ENCODE measurements at regions not wholly inside any gene's neighbourhood (a gene's known extent, or its start where the extent isn't known, plus 50 kb on each side); places are given as distances from the start of the nearest gene placed in this dataset.

DNA sequence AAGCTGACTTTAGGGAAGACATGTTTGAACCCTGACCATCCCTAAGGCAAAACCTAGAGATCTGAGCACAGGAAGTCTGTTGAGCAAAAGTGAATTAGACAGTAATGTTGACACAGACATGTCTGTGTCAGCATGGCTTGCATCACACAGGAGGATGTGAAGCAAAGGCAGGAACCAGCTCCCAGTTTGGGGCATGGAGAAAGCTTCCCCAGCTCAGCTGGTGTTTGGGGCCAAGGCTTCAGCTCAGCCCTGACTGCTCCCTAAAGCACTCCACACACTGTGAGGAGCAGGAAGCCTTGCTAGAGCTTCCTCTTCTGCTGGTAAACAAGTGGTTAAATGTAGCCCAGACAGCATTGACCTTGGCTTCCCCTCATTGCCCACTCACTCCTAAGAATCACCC lies 153.8 kb upstream of the UBL3 start:
- H3K27me3 ChIP-seq (ENCODE audit: insufficient read depth, low read length, poor library complexity) = peaks cover 13% of the 10 kb centered on the region
- no peaks in the 10 kb centered on the region for H3K9me3 ChIP-seq (ENCODE audit: insufficient read depth, low read length, severe bottlenecking)
- no peaks in the 10 kb centered on the region for H3K36me3 ChIP-seq (ENCODE audit: insufficient read depth, low read length)
- H3K4me1 ChIP-seq (ENCODE audit: insufficient read depth, low read length) = no peaks in the 10 kb centered on the region
- no peak overlapping the region for H3K4me2 ChIP-seq (ENCODE audit: insufficient read depth, low read length)
- no peak overlapping the region for H2AFZ ChIP-seq (ENCODE audit: low read depth, low read length)
- ATAC-seq (ENCODE audit: insufficient read depth, low read depth) (no peak), DNase-seq (no peak)
- H3K4me3 ChIP-seq (ENCODE audit: low read depth in 1 of 2, low read length in 2 of 2) = no peak overlapping the region
- no peak for TF ChIP-seq EZH2 (IDR thresholded peaks at IDR 0.05; ENCODE audit: borderline replicate concordance, low read depth, low read length, severe bottlenecking)
- no peak for TF ChIP-seq CTCF (IDR thresholded peaks at IDR 0.05; ENCODE audit: borderline replicate concordance, extremely low read depth, low read length, poor library complexity, severe bottlenecking)
- H3K9ac ChIP-seq (ENCODE audit: low read depth, low read length) = no peak overlapping the region
- H3K27ac ChIP-seq (ENCODE audit: low read length) = no peak overlapping the region
- no peaks in the 10 kb centered on the region for H3K79me2 ChIP-seq (ENCODE audit: insufficient read depth, low read length)
- no peaks in the 10 kb centered on the region for H4K20me1 ChIP-seq (ENCODE audit: insufficient read depth, low read length)

DNA sequence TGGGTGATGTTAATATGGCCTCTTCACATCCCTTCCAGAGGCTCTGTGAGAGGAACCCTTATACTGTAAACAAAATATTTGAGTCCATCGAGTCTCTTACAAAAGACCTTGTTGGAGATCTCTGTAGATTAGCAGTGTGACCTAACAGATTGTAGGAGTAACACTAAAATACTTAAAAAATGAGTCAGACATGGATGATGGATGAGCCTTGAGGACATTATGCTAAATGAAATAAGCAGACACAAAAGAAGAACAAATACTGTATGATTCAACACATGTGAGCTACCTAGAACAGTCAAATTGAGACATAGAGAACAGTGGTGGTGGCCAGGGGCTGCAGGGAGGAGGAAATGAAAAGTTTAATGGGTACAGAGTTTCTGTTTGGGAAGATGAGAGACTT lies 152.2 kb upstream of the UBL3 start:
- no peak overlapping the region for H3K27ac ChIP-seq (ENCODE audit: low read length)
- no peaks in the 10 kb centered on the region for H3K4me1 ChIP-seq (ENCODE audit: insufficient read depth, low read length)
- H3K4me3 ChIP-seq (ENCODE audit: low read depth in 1 of 2, low read length in 2 of 2) = no peak overlapping the region
- H4K20me1 ChIP-seq (ENCODE audit: insufficient read depth, low read length) = no peaks in the 10 kb centered on the region
- H3K9me3 ChIP-seq (ENCODE audit: insufficient read depth, low read length, severe bottlenecking) = no peaks in the 10 kb centered on the region
- no peak overlapping the region for H2AFZ ChIP-seq (ENCODE audit: low read depth, low read length)
- no peak for DNase-seq
- H3K79me2 ChIP-seq (ENCODE audit: insufficient read depth, low read length) = no peaks in the 10 kb centered on the region
- no peak overlapping the region for H3K9ac ChIP-seq (ENCODE audit: low read depth, low read length)
- TF ChIP-seq EZH2 (IDR thresholded peaks at IDR 0.05; ENCODE audit: borderline replicate concordance, low read depth, low read length, severe bottlenecking) = no peak
- TF ChIP-seq CTCF (IDR thresholded peaks at IDR 0.05; ENCODE audit: borderline replicate concordance, extremely low read depth, low read length, poor library complexity, severe bottlenecking) = no peak
- H3K4me2 ChIP-seq (ENCODE audit: insufficient read depth, low read length) = no peak overlapping the region
- peaks cover 13% of the 10 kb centered on the region for H3K27me3 ChIP-seq (ENCODE audit: insufficient read depth, low read length, poor library complexity)
- no peak for ATAC-seq (ENCODE audit: insufficient read depth, low read depth)
- no peaks in the 10 kb centered on the region for H3K36me3 ChIP-seq (ENCODE audit: insufficient read depth, low read length)

DNA sequence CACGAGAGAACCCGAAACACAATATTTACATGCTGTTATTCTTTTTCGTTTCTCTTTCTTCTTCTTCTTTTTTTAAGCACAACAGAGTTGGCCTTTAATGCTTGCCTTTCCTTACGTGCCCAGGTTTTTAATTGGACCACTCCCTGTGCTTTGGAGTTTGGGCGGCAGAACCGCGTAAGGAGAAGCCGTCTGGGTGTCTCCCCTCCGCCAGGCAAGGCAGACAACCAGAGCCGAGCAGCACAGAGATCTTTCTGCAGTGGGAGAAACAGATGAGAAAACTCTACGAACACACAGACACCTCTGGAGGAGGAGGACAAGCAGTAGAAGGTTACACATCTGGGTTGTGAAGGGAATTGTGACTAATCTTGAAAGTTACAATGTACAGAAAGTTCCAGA lies 150.0 kb upstream of the UBL3 start:
- no peak for ATAC-seq (ENCODE audit: insufficient read depth, low read depth)
- Histone ChIP-seq H3K4me3 (ENCODE audit: low read depth in 1 of 2, low read length in 2 of 2) (no peak overlapping the region), H3K9ac (ENCODE audit: low read depth, low read length) (no peak overlapping the region), H3K27me3 (ENCODE audit: insufficient read depth, low read length, poor library complexity) (no peaks in the 10 kb centered on the region), H3K36me3 (ENCODE audit: insufficient read depth, low read length) (no peaks in the 10 kb centered on the region), H3K27ac (ENCODE audit: low read length) (no peak overlapping the region), H3K9me3 (ENCODE audit: insufficient read depth, low read length, severe bottlenecking) (no peaks in the 10 kb centered on the region), H3K79me2 (ENCODE audit: insufficient read depth, low read length) (no peaks in the 10 kb centered on the region), H3K4me2 (ENCODE audit: insufficient read depth, low read length) (no peak overlapping the region), H3K4me1 (ENCODE audit: insufficient read depth, low read length) (no peaks in the 10 kb centered on the region), H4K20me1 (ENCODE audit: insufficient read depth, low read length) (no peaks in the 10 kb centered on the region), H2AFZ (ENCODE audit: low read depth, low read length) (no peak overlapping the region)
- no peak for DNase-seq
- TF ChIP-seq CTCF (IDR thresholded peaks at IDR 0.05; ENCODE audit: borderline replicate concordance, extremely low read depth, low read length, poor library complexity, severe bottlenecking) (no peak), EZH2 (IDR thresholded peaks at IDR 0.05; ENCODE audit: borderline replicate concordance, low read depth, low read length, severe bottlenecking) (no peak)
